GM23338 (cell line): ENCODE measurements at regions not wholly inside any gene's neighbourhood (a gene's known extent, or its start where the extent isn't known, plus 50 kb on each side); places are given as distances from the start of the nearest gene placed in this dataset.

ENCODE experiments used
- CREB1 ChIP-seq: fragments of 250-450 bp; sonication (Bioruptor Pico); IDR thresholded peaks from 2 replicates; pipeline ENCODE4 v1.5.0; 2020; ENCODE audit warnings: low read depth, mild to moderate bottlenecking, moderate library complexity
- CTCF ChIP-seq, 2 experiments: fragments of 200-600 bp in 1 of 2; sonication (generic) in 1 of 2; conservative IDR thresholded peaks; 2 replicates each; pipeline versions ENCODE4 v1.5.1 to v1.6.1; 2016 to 2017; ENCODE audit warnings: antibody characterized with exemption in 2 of 2, low read depth in 2 of 2, mild to moderate bottlenecking in 2 of 2, moderate library complexity in 1 of 2
- EZH2 ChIP-seq: fragments of 200-600 bp; sonication (generic); IDR thresholded peaks from one replicate; pipeline ENCODE4 v1.8.0; 2017; ENCODE audit warnings: antibody characterized with exemption, mild to moderate bottlenecking, low read depth; ENCODE audit not compliant: unreplicated experiment
- EZH2phosphoT487 ChIP-seq: fragments of 200-600 bp; sonication (generic); IDR thresholded peaks from one replicate; pipeline ENCODE4 v1.8.1; 2018; ENCODE audit warnings: antibody characterized with exemption; ENCODE audit not compliant: unreplicated experiment
- JUNB ChIP-seq: IDR thresholded peaks from one replicate; pipeline ENCODE4 v1.6.1; 2016; ENCODE audit warnings: antibody characterized with exemption; ENCODE audit not compliant: unreplicated experiment
- NANOG ChIP-seq: IDR thresholded peaks from 2 replicates; pipeline ENCODE4 v1.6.1; 2016; ENCODE audit warnings: antibody characterized with exemption, borderline replicate concordance
- POLR2AphosphoS5 ChIP-seq: IDR thresholded peaks from 2 replicates; pipeline ENCODE4 v1.6.1; 2016; ENCODE audit warnings: antibody characterized with exemption, low read depth
- STAT1 ChIP-seq: IDR thresholded peaks from one replicate; pipeline ENCODE4 v1.6.1; 2016; ENCODE audit warnings: antibody characterized with exemption; ENCODE audit not compliant: unreplicated experiment
- ZNF114 ChIP-seq: fragments of 250-450 bp; sonication (Bioruptor Pico); IDR thresholded peaks from 2 replicates; pipeline ENCODE4 v1.5.0; 2020; ENCODE audit warnings: mild to moderate bottlenecking, moderate library complexity
- ZNF462 ChIP-seq: fragments of 250-450 bp; sonication (Bioruptor Pico); IDR thresholded peaks from 2 replicates; pipeline ENCODE4 v1.5.0; 2020; ENCODE audit warnings: mild to moderate bottlenecking, moderate library complexity
- TF ChIP-seq, protein P1 (sequence below): IDR thresholded peaks from one replicate; pipeline ENCODE4 v1.6.1; 2018; ENCODE audit warnings: antibody characterized with exemption; ENCODE audit not compliant: unreplicated experiment
- TF ChIP-seq, protein P2 (sequence below): IDR thresholded peaks from 2 replicates; pipeline ENCODE4 v1.6.1; 2016; ENCODE audit warnings: antibody characterized with exemption

DNA sequence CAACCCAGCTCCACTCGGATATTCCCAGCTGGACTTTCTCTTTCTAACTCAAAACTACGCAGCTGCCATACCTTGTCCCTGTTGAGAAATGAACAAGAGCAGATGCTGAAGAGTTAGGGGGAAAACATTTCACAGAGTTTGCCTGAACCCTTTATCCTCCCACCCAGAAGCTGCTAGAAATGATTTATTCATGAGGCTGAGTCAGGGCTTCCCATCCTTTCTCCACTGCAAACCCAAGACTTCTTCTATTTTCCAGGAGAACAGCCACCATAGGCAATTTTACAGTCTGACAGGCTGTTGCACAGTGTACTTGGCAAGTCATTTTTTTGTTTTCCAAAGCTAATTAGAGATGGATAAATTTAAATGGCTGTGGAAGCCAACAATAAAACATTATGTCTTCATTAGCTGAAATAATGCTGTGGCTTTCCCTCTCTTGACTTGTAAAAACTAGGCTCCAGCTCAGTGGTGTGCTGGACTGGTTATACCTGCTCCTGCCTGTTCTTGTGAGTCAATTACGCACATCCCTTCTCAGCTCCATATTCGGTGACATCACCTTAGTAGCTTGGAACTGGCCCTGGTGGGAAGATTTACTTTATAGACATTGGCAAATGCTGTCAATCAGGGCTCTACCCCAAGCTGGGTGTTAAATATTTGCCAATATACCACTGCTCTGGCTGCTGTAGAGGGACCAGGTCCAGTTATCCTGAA, 71.9 kb downstream of the KIF4B start:
- TF ChIP-seq CTCF (conservative IDR thresholded peaks at IDR 0.05; ENCODE audit: low read depth in 2 of 2) = no peak
- no peak for TF ChIP-seq CREB1 (CRISPR knock-in tag)
- no peak for TF ChIP-seq EZH2phosphoT487
- TF ChIP-seq ZNF114 = no peak
- TF ChIP-seq ZNF462 = no peak
- no peak for TF ChIP-seq EZH2
- TF ChIP-seq, protein P1, sequence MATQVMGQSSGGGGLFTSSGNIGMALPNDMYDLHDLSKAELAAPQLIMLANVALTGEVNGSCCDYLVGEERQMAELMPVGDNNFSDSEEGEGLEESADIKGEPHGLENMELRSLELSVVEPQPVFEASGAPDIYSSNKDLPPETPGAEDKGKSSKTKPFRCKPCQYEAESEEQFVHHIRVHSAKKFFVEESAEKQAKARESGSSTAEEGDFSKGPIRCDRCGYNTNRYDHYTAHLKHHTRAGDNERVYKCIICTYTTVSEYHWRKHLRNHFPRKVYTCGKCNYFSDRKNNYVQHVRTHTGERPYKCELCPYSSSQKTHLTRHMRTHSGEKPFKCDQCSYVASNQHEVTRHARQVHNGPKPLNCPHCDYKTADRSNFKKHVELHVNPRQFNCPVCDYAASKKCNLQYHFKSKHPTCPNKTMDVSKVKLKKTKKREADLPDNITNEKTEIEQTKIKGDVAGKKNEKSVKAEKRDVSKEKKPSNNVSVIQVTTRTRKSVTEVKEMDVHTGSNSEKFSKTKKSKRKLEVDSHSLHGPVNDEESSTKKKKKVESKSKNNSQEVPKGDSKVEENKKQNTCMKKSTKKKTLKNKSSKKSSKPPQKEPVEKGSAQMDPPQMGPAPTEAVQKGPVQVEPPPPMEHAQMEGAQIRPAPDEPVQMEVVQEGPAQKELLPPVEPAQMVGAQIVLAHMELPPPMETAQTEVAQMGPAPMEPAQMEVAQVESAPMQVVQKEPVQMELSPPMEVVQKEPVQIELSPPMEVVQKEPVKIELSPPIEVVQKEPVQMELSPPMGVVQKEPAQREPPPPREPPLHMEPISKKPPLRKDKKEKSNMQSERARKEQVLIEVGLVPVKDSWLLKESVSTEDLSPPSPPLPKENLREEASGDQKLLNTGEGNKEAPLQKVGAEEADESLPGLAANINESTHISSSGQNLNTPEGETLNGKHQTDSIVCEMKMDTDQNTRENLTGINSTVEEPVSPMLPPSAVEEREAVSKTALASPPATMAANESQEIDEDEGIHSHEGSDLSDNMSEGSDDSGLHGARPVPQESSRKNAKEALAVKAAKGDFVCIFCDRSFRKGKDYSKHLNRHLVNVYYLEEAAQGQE = no peak
- TF ChIP-seq JUNB = no peak
- no peak for TF ChIP-seq POLR2AphosphoS5
- TF ChIP-seq STAT1 = no peak
- no peak for TF ChIP-seq NANOG
- TF ChIP-seq, protein P2, sequence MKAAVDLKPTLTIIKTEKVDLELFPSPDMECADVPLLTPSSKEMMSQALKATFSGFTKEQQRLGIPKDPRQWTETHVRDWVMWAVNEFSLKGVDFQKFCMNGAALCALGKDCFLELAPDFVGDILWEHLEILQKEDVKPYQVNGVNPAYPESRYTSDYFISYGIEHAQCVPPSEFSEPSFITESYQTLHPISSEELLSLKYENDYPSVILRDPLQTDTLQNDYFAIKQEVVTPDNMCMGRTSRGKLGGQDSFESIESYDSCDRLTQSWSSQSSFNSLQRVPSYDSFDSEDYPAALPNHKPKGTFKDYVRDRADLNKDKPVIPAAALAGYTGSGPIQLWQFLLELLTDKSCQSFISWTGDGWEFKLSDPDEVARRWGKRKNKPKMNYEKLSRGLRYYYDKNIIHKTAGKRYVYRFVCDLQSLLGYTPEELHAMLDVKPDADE = no peak
